NOMO-1 (cell line): ENCODE measurements at regions not wholly inside any gene's neighbourhood (a gene's known extent, or its start where the extent isn't known, plus 50 kb on each side); places are given as distances from the start of the nearest gene placed in this dataset.

Experiments
- DNase-seq, 2 experiments: peaks; one replicate each; lab custom pipeline; 2025; ENCODE audit not compliant: unreplicated experiment in 2 of 2; lab: John Stamatoyannopoulos, UW

GRCh38 chr2:203789618-203790017 lies 78.0 kb upstream of the CTLA4 start:
- no peak for DNase-seq

GRCh38 chr2:203790134-203790852 lies 77.3 kb upstream of the CTLA4 start:
- no peak for DNase-seq

GRCh38 chr2:203796248-203797010 lies 71.1 kb upstream of the CTLA4 start:
- DNase-seq: peak; percentile 75 to 95

- peak in 1 of 2 experiments; percentile 8 for DNase-seq
Observed at GRCh38 chr2:203797276-203797675, 70.3 kb upstream of the CTLA4 start.

- DNase-seq: no peak
Observed at GRCh38 chr2:203797712-203798111, 69.9 kb upstream of the CTLA4 start.

- no peak for DNase-seq
Observed at GRCh38 chr2:203798296-203799087, 69.1 kb upstream of the CTLA4 start.

GRCh38 chr2:203799908-203800307 lies 67.7 kb upstream of the CTLA4 start:
- peak; percentile 17 to 34 for DNase-seq

GRCh38 chr2:203800783-203801182 lies 66.8 kb upstream of the CTLA4 start:
- no peak for DNase-seq

GRCh38 chr2:203802342-203803052 lies 65.1 kb upstream of the CTLA4 start:
- peak; percentile 13 to 51 for DNase-seq

- DNase-seq: no peak
Observed at GRCh38 chr2:203803053-203803429, 64.5 kb upstream of the CTLA4 start.

GRCh38 chr2:203804070-203804469 lies 63.5 kb upstream of the CTLA4 start:
- DNase-seq: no peak

GRCh38 chr2:203804764-203805485 lies 62.6 kb upstream of the CTLA4 start:
- DNase-seq: no peak

GRCh38 chr2:203805486-203805838 lies 62.1 kb upstream of the CTLA4 start:
- DNase-seq: no peak

- no peak for DNase-seq
Observed at GRCh38 chr2:203806761-203807160, 60.8 kb upstream of the CTLA4 start.

GRCh38 chr2:203808046-203808750 lies 59.4 kb upstream of the CTLA4 start:
- no peak for DNase-seq

- no peak for DNase-seq
Observed at GRCh38 chr2:203809084-203809521, 58.5 kb upstream of the CTLA4 start.

- no peak for DNase-seq
Observed at GRCh38 chr2:203809991-203810510, 57.5 kb upstream of the CTLA4 start.

- peak; percentile 79 to 93 for DNase-seq
Observed at GRCh38 chr2:203811491-203812221, 55.9 kb upstream of the CTLA4 start.
